Spleen (tissue), 11 donors: ENCODE measurements at regions not wholly inside any gene's neighbourhood (a gene's known extent, or its start where the extent isn't known, plus 50 kb on each side); places are given as distances from the start of the nearest gene placed in this dataset.

Experiments used
- DNase-seq: peaks from one replicate; pipeline ENCODE4 v3.0.0-alpha.2; 2020
- H3K27ac ChIP-seq, 8 donors: fragments of 200-600 bp; sonication (generic) in 7 of 8; 1 replicate in 4 of 8; 2 replicates in 4 of 8; pipeline versions ENCODE4 v1.5.0 to v1.8.0; 2016 to 2021; ENCODE audit warnings: inconsistent platforms in 4 of 8, mild to moderate bottlenecking in 4 of 8, moderate library complexity in 1 of 8
- H3K27me3 ChIP-seq, 7 donors: fragments of 200-600 bp; sonication (generic) in 6 of 7; replicated peaks in 1 of 7; 1 replicate in 4 of 7; 2 replicates in 3 of 7; pipeline versions ENCODE4 v1.5.0 to v1.8.0; 2016 to 2021; ENCODE audit warnings: inconsistent platforms in 3 of 7, mild to moderate bottlenecking in 1 of 7
- H3K36me3 ChIP-seq, 6 donors: fragments of 200-600 bp; sonication (generic) in 5 of 6; 1 replicate in 4 of 6; 2 replicates in 2 of 6; pipeline versions ENCODE4 v1.5.0 to v1.8.0; 2016 to 2021; ENCODE audit warnings: inconsistent platforms in 2 of 6
- H3K4me1 ChIP-seq, 6 donors: fragments of 200-600 bp; sonication (generic) in 5 of 6; 1 replicate in 3 of 6; 2 replicates in 3 of 6; pipeline versions ENCODE4 v1.5.0 to v1.8.0; 2016 to 2021; ENCODE audit warnings: inconsistent platforms in 3 of 6
- H3K4me3 ChIP-seq, 8 donors: fragments of 200-600 bp; sonication (generic) in 7 of 8; 1 replicate in 4 of 8; 2 replicates in 4 of 8; pipeline versions ENCODE4 v1.5.0 to v1.8.0; 2016 to 2021; ENCODE audit warnings: inconsistent platforms in 4 of 8, mild to moderate bottlenecking in 4 of 8, moderate library complexity in 2 of 8
- H3K9me3 ChIP-seq, 8 donors: fragments of 200-600 bp; sonication (generic) in 7 of 8; 1 replicate in 4 of 8; 2 replicates in 4 of 8; pipeline versions ENCODE4 v1.5.0 to v1.8.0; 2016 to 2021; ENCODE audit warnings: inconsistent platforms in 4 of 8
- CTCF ChIP-seq, 11 experiments: fragments of 200-600 bp in 7 of 11; fragments of 450-650 bp in 4 of 11; sonication (generic) in 4 of 11; IDR thresholded peaks in 8 of 11; conservative IDR thresholded peaks in 3 of 11; 1 replicate in 7 of 11; 2 replicates in 4 of 11; pipeline versions ENCODE4 v1.4.0 to v1.8.0; 2016 to 2021; ENCODE audit warnings: antibody characterized with exemption in 11 of 11, inconsistent platforms in 4 of 11, mild to moderate bottlenecking in 1 of 11
- POLR2A ChIP-seq, 3 donors: fragments of 450-650 bp; IDR thresholded peaks; one replicate each; pipeline ENCODE4 v1.5.1; 2017; ENCODE audit warnings: antibody characterized with exemption in 3 of 3, mild to moderate bottlenecking in 1 of 3
- POLR2AphosphoS5 ChIP-seq, 3 donors: sonication (generic); formaldehyde crosslinking; IDR thresholded peaks; one replicate each; pipeline ENCODE4 v1.5.1; 2017; ENCODE audit warnings: antibody characterized with exemption in 3 of 3
- WGBS, 5 donors: extraction: QIAGEN DNeasy Blood & Tissue Kit in 3 of 5; methylation state at CpG; one replicate each; pipeline versions ENCODE4 v1.1.5 to v1.1.7; 2013 to 2018; 5-methylcytosine and 5-hydroxymethylcytosine counted together
- intact Hi-C: fragments of 100-400 bp; cut with DNase I; formaldehyde crosslinking; loops from one replicate; pipeline ENCODE4 v1.15.0; 2023; ENCODE audit warnings: low total_unique reads
- donor health status: healthy with polysubstance abuse.
- donor health status: DM: no; HTN: no; CAD: no; lungs with moderate emphysema.
- donor health status: DM: no; HTN: no; CAD: no.
- donor health status: Bipolar disorder and iron deficiency.
- donor health status: healthy.
- donor health status: DM: no; HTN: no; CAD: no.
- donor health status: DM: yes; HTN: yes; CAD: no.

GRCh38 chr1:90434460-90434859, 282.6 kb downstream of the BARHL2 start:
- no peak overlapping the region for H3K27ac ChIP-seq
- H3K4me1 ChIP-seq = no peaks in the 10 kb centered on the region
- no peaks in the 10 kb centered on the region for H3K36me3 ChIP-seq
- DNase-seq = no peak
- 40 to 63% (median 51%) methylated on average over 2 of the region's 2 CpGs for WGBS, 5 donors
- no peaks in the 10 kb centered on the region for H3K27me3 ChIP-seq
- no peak overlapping the region for H3K4me3 ChIP-seq
- no peak for TF ChIP-seq CTCF (IDR thresholded peaks at IDR 0.05 in 8 of 11, conservative IDR thresholded peaks at IDR 0.05 in 3 of 11)
- TF ChIP-seq POLR2AphosphoS5 (IDR thresholded peaks at IDR 0.05) = no peak
- TF ChIP-seq POLR2A (IDR thresholded peaks at IDR 0.05) = no peak
- no peaks in the 10 kb centered on the region for H3K9me3 ChIP-seq
- intact Hi-C loops = no loop called here

GRCh38 chr1:90417126-90417525, 300.0 kb downstream of the BARHL2 start:
- intact Hi-C loops = no loop called here
- TF ChIP-seq CTCF (IDR thresholded peaks at IDR 0.05 in 8 of 11, conservative IDR thresholded peaks at IDR 0.05 in 3 of 11) (no peak), POLR2A (IDR thresholded peaks at IDR 0.05) (no peak), POLR2AphosphoS5 (IDR thresholded peaks at IDR 0.05) (no peak)

GRCh38 chr1:90414201-90414600, 302.9 kb downstream of the BARHL2 start:
- Histone ChIP-seq H3K27me3 (peaks cover 0 to 5% (median 0%) of the 10 kb centered on the region in 7 donors), H3K27ac (no peak overlapping the region), H3K9me3 (peaks cover 0 to 10% (median 3%) of the 10 kb centered on the region in 8 donors), H3K36me3 (no peaks in the 10 kb centered on the region), H3K4me1 (no peaks in the 10 kb centered on the region), H3K4me3 (no peak overlapping the region)
- no peak for TF ChIP-seq POLR2AphosphoS5 (IDR thresholded peaks at IDR 0.05)
- TF ChIP-seq POLR2A (IDR thresholded peaks at IDR 0.05) = no peak
- TF ChIP-seq CTCF (IDR thresholded peaks at IDR 0.05 in 8 of 11, conservative IDR thresholded peaks at IDR 0.05 in 3 of 11) = no peak
- WGBS, 5 donors = 82 to 100% (median 90%) methylated on average over 1 of the region's 1 CpG
- intact Hi-C loops = no loop called here
- no peak for DNase-seq

More at GRCh38 chr1:90417126-90417525, 300.0 kb downstream of the BARHL2 start:
- Histone ChIP-seq H3K36me3 (no peaks in the 10 kb centered on the region), H3K9me3 (peaks cover 0 to 10% (median 3%) of the 10 kb centered on the region in 8 donors), H3K27ac (no peak overlapping the region), H3K4me3 (no peak overlapping the region), H3K27me3 (peaks cover 0 to 2% (median 0%) of the 10 kb centered on the region in 7 donors), H3K4me1 (no peaks in the 10 kb centered on the region)
- DNase-seq = no peak

- Histone ChIP-seq H3K4me1 (no peaks in the 10 kb centered on the region), H3K27me3 (peaks cover 0 to 5% (median 0%) of the 10 kb centered on the region in 7 donors), H3K4me3 (no peak overlapping the region), H3K27ac (no peak overlapping the region), H3K36me3 (no peaks in the 10 kb centered on the region), H3K9me3 (peaks cover 0 to 10% (median 3%) of the 10 kb centered on the region in 8 donors)
- WGBS, 5 donors = 84 to 89% (median 85%) methylated on average over 3 of the region's 3 CpGs
- no peak for DNase-seq
- intact Hi-C loops = no loop called here
- no peak for TF ChIP-seq CTCF (IDR thresholded peaks at IDR 0.05 in 8 of 11, conservative IDR thresholded peaks at IDR 0.05 in 3 of 11)
- TF ChIP-seq POLR2AphosphoS5 (IDR thresholded peaks at IDR 0.05) = no peak
- TF ChIP-seq POLR2A (IDR thresholded peaks at IDR 0.05) = no peak
Observed at GRCh38 chr1:90413519-90413918, 303.6 kb downstream of the BARHL2 start.
